ENCODE measurements at regions not wholly inside any gene's neighbourhood (a gene's known extent, or its start where the extent isn't known, plus 50 kb on each side); places are given as distances from the start of the nearest gene placed in this dataset.

DNA sequence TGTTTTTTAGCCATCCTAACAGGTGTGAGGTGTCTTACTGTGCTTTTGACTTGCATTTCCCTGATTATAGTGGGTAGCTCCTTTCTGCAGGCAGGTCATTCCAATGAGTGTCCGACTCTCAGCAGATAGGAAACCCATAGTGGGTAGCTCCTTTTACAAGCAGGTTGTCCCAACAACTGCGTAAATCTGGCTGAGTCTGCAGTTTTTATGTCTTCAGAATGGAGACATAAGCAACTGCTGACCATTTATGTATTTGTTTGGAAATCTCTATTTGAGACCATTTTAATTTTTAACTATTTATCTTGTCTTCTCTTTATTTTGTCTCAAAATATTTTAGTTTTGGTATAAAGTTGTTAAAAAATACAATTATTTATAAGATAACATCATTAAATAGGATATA, 839.4 kb downstream of the SLITRK6 start:
- TF ChIP-seq, protein P1, sequence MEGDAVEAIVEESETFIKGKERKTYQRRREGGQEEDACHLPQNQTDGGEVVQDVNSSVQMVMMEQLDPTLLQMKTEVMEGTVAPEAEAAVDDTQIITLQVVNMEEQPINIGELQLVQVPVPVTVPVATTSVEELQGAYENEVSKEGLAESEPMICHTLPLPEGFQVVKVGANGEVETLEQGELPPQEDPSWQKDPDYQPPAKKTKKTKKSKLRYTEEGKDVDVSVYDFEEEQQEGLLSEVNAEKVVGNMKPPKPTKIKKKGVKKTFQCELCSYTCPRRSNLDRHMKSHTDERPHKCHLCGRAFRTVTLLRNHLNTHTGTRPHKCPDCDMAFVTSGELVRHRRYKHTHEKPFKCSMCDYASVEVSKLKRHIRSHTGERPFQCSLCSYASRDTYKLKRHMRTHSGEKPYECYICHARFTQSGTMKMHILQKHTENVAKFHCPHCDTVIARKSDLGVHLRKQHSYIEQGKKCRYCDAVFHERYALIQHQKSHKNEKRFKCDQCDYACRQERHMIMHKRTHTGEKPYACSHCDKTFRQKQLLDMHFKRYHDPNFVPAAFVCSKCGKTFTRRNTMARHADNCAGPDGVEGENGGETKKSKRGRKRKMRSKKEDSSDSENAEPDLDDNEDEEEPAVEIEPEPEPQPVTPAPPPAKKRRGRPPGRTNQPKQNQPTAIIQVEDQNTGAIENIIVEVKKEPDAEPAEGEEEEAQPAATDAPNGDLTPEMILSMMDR (IDR thresholded peaks at IDR 0.05; ENCODE audit: low read length), result no peak
- no peak for TF ChIP-seq EZH2 (IDR thresholded peaks at IDR 0.05; ENCODE audit: borderline replicate concordance, low read length)
